ENCODE measurements at regions not wholly inside any gene's neighbourhood (a gene's known extent, or its start where the extent isn't known, plus 50 kb on each side); places are given as distances from the start of the nearest gene placed in this dataset.

GRCh38 chr2:199025146-199025545, 432.6 kb downstream of the SATB2 start:
- no peak for DNase-seq (ENCODE audit: low read depth in 2 of 2)

- DNase-seq (ENCODE audit: low read depth in 2 of 2) = no peak
These were observed 433.5 kb downstream of the SATB2 start for GRCh38 chr2:199024224-199024623.

- DNase-seq (ENCODE audit: low read depth in 2 of 2) = no peak
These were observed 437.7 kb downstream of the SATB2 start for GRCh38 chr2:199019898-199020507.

GRCh38 chr2:199018826-199019225, 438.9 kb downstream of the SATB2 start:
- DNase-seq (ENCODE audit: low read depth in 2 of 2) = no peak

- DNase-seq (ENCODE audit: low read depth in 2 of 2) = no peak
These were observed 442.7 kb downstream of the SATB2 start for GRCh38 chr2:199015072-199015471.

- DNase-seq (ENCODE audit: low read depth in 2 of 2) = no peak
These were observed 443.5 kb downstream of the SATB2 start for GRCh38 chr2:199014226-199014625.

- DNase-seq (ENCODE audit: low read depth in 2 of 2) = no peak
These were observed 445.8 kb downstream of the SATB2 start for GRCh38 chr2:199011908-199012307.

- DNase-seq (ENCODE audit: low read depth in 2 of 2) = no peak
These were observed 463.1 kb downstream of the SATB2 start for GRCh38 chr2:198994678-198995077.

GRCh38 chr2:198991431-198991830, 466.3 kb downstream of the SATB2 start:
- DNase-seq (ENCODE audit: low read depth in 2 of 2) = no peak

- no peak for DNase-seq (ENCODE audit: low read depth in 2 of 2)
These were observed 482.0 kb downstream of the SATB2 start for GRCh38 chr2:198975779-198976178.

- no peak for DNase-seq (ENCODE audit: low read depth in 2 of 2)
These were observed 484.0 kb downstream of the SATB2 start for GRCh38 chr2:198973785-198974184.

GRCh38 chr2:198973181-198973580, 484.6 kb downstream of the SATB2 start:
- no peak for DNase-seq (ENCODE audit: low read depth in 2 of 2)

- no peak for DNase-seq (ENCODE audit: low read depth in 2 of 2)
These were observed 489.2 kb downstream of the SATB2 start for GRCh38 chr2:198968545-198968944.

- no peak for DNase-seq (ENCODE audit: low read depth in 2 of 2)
These were observed 491.5 kb downstream of the SATB2 start for GRCh38 chr2:198966269-198966668.

- no peak for DNase-seq (ENCODE audit: low read depth in 2 of 2)
These were observed 496.2 kb downstream of the SATB2 start for GRCh38 chr2:198961547-198961946.

GRCh38 chr2:198957181-198957580, 500.6 kb downstream of the SATB2 start:
- DNase-seq (ENCODE audit: low read depth in 2 of 2) = no peak

GRCh38 chr2:198953328-198953727, 504.4 kb downstream of the SATB2 start:
- DNase-seq (ENCODE audit: low read depth in 2 of 2) = no peak

GRCh38 chr2:198950803-198951202, 506.9 kb downstream of the SATB2 start:
- no peak for DNase-seq (ENCODE audit: low read depth in 2 of 2)

GRCh38 chr2:198945496-198945895, 512.2 kb downstream of the SATB2 start:
- DNase-seq (ENCODE audit: low read depth in 2 of 2) = no peak

- DNase-seq (ENCODE audit: low read depth in 2 of 2) = no peak
These were observed 527.6 kb downstream of the SATB2 start for GRCh38 chr2:198930170-198930569.

GRCh38 chr2:198928026-198928425, 529.7 kb downstream of the SATB2 start:
- no peak for DNase-seq (ENCODE audit: low read depth in 2 of 2)

GRCh38 chr2:198917926-198918720, 539.6 kb downstream of the SATB2 start:
- DNase-seq (ENCODE audit: low read depth in 2 of 2) = no peak

- no peak for DNase-seq (ENCODE audit: low read depth in 2 of 2)
These were observed 540.5 kb downstream of the SATB2 start for GRCh38 chr2:198917275-198917674.
